ENCODE measurements at regions not wholly inside any gene's neighbourhood (a gene's known extent, or its start where the extent isn't known, plus 50 kb on each side); places are given as distances from the start of the nearest gene placed in this dataset.
"Not testable (repeated sequence)": the region's sequence is repeated elsewhere in the genome, so short reads cannot be mapped to it uniquely, and the experiment has no call there.

DNA sequence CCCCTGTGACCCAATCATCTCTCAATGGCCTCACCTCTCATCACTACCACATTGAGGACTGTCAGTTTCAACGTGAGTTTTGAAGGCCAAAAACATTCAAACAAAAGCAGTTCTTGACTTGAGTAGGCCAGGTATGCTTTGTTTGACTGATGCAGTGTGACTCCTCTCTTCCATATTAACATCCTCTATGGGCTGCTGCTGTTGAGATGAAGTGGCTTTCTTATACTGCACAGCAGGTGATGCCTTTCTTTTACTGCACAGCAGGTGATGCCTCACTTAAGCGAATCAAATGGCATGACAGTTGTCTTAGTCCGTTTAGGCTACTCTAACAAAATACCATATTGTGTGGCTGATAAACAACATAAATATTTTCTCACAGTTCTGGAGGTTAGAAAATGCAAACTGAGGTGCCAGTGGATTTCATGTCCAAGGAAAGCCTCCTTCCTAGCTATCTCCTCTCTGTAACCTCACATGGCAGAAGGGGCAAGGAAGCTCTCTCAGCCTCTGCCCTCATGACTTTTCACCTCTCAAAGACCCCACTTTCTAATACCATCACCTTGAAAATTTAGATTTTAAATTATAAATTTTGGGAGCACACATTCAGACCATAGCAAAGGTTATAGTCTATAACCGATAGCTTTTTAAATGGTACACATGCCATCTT is 2267.9 kb upstream of the AGA start:
- no peak for DNase-seq

- no peak for DNase-seq
These were observed 2277.7 kb upstream of the AGA start for GRCh38 chr4:179719766-179720450.

- DNase-seq: not testable (repeated sequence)
These were observed 2284.3 kb upstream of the AGA start for GRCh38 chr4:179726491-179726890.

- DNase-seq: no peak
These were observed 2286.1 kb upstream of the AGA start for GRCh38 chr4:179728305-179728704.

- DNase-seq: not testable (repeated sequence)
These were observed 2294.6 kb upstream of the AGA start for GRCh38 chr4:179736820-179737219.

GRCh38 chr4:179738822-179739221 is 2296.6 kb upstream of the AGA start:
- no peak for DNase-seq

- no peak for DNase-seq
These were observed 2305.1 kb upstream of the AGA start for GRCh38 chr4:179747218-179747910.

DNA sequence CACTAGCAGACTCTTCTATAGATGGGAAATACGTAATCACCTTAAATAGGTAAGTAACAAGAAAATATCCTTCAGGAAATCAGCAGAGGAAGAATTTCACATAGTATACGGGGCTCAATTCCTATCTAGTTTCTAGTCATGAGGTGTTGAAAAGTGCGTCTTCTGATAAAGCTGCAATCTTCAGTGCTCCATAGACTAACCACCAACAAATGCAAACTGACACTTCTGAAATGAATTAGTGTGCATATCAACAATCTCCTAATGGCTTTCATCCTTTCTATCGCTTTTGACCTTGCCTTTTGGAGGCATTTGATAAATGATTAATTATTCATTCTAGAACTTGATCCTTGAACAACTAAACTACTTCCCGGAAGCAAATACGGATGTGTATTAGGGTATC is 2306.6 kb upstream of the AGA start:
- no peak for DNase-seq

GRCh38 chr4:179750374-179750773 is 2308.1 kb upstream of the AGA start:
- peak; percentile 8 for DNase-seq

- no peak for DNase-seq
These were observed 2309.4 kb upstream of the AGA start for GRCh38 chr4:179751669-179752068.

- no peak for DNase-seq
These were observed 2313.1 kb upstream of the AGA start for GRCh38 chr4:179755322-179755721.

DNA sequence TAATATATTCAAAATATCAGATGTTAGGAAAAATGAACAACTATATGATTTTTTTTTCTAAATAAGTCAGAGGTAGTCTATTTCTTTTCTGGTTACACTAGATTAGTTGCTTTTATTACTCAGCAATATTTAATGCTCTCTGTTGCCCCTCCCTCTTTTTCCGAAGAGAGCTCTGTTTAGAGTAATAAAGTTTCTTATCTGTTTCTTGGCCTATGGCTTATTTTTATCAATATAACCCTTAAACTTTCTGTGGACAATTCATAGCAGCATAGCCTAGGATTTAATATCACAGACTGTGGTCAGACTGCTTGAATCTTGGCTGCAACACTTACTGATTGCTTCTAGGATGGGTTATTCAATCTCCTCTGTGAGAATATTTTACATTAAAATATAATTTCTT is 2315.4 kb upstream of the AGA start:
- no peak for DNase-seq

- DNase-seq: no peak
These were observed 2320.6 kb upstream of the AGA start for GRCh38 chr4:179762840-179763239.

- DNase-seq: no peak
These were observed 2324.7 kb upstream of the AGA start for GRCh38 chr4:179766938-179767337.

DNA sequence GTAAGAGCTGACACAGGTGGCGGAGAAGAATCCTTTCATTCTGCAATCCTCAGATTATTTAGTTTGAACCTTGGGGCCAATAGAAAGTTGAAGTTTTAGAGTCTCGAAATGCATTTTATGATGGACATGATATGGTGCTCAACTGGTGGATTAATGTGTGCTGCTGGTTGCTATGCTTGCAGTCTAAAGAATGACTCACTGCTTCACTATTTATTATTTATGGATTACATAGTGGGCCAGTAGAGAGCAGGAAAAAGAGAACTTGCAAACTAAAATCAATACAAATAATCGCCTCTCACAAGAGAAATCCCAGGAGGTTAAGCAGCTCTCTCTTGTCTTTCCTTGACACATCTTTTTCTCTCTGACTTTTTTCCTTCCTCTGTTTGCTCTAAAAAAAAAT is 2326.8 kb upstream of the AGA start:
- no peak for DNase-seq

GRCh38 chr4:179797738-179798137 is 2355.5 kb upstream of the AGA start:
- no peak for DNase-seq

GRCh38 chr4:179803857-179804256 is 2361.6 kb upstream of the AGA start:
- no peak for DNase-seq

DNA sequence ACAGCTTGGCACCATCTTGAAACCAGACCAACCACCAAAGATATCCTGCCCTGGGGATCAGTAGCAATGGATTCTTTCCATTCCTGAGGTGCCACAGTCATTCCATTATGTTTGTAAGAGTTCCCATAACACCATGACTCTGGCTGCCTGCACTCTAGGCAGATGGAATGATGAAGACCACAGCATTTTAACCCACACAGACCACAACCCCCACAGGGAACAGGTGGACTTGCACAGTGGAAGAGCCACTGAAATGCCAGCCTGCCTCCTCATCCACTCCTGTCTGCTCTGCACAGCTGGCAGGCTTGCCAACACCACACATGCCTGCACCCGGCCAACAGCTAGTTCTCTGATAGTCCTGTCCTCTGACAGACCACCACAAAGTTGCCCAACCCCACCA is 2362.2 kb upstream of the AGA start:
- no peak for DNase-seq

- no peak for DNase-seq
These were observed 2375.1 kb upstream of the AGA start for GRCh38 chr4:179817317-179817716.

DNA sequence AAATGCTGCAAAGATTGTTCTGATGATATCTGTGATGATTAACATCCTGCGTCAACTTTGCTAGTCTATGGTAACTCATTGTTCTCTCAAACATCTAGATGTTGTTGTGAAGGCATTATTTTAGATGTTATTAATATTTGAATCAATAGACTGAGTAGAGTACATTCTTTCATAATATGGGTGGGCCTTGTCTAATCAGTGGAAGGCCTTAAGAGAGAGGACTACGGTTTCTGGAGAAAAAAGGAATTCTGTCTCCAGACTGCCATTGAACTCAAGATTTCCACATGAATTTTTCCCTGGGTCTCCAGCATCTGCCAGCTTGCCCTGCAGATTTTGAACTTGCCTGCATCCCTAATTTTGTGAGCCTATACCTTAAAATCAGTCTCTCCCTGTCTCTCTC is 2381.1 kb upstream of the AGA start:
- no peak for DNase-seq

- DNase-seq: no peak
These were observed 2389.0 kb upstream of the AGA start for GRCh38 chr4:179831274-179831673.

GRCh38 chr4:179836179-179837075 is 2394.2 kb upstream of the AGA start:
- no peak for DNase-seq

All from left kidney (tissue), 1 donor.